ENCODE measurements at regions not wholly inside any gene's neighbourhood (a gene's known extent, or its start where the extent isn't known, plus 50 kb on each side); places are given as distances from the start of the nearest gene placed in this dataset.

DNA sequence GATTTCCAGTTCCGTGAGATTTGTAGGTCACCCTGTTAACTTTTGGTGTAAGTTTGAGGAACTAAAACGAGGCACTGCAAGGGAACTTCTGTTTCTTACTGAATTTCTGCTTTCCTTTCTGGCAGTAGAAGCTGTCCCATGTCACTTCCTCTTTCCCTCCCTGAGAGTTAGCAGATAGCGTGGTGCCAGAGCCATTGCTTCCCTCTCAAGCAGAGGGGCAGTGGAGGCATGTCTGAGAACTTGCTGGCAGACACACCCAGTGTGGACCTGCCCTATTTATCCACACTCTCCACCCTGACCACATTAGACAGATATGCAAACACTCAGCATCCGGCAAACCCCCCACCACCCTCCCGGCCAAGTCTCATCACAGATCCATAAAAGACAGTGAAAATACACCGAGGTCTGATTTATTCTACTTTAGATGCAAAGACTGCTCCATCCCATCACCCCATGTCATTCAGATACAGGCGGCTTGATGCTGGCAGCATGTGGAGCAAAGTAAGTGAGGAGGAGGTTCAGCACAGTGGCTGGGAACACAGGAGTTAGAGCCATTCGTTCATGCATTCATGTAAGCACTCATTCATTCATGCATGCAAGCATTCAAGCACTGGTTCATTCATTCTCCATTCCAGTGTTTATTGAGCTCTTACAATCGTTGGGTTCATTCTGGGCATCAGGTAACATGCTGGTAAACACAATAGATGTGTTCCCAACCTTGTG is 324.7 kb downstream of the SHQ1 start:
- no peaks in the 10 kb centered on the region for H3K9me3 ChIP-seq
- H3K4me1 ChIP-seq = no peaks in the 10 kb centered on the region
- no peak overlapping the region for H3K4me3 ChIP-seq
- H3K27me3 ChIP-seq = no peaks in the 10 kb centered on the region
- H3K27ac ChIP-seq = no peak overlapping the region
- no peaks in the 10 kb centered on the region for H3K36me3 ChIP-seq
- TF ChIP-seq POLR2A (IDR thresholded peaks at IDR 0.05) = no peak
- TF ChIP-seq, protein P1, sequence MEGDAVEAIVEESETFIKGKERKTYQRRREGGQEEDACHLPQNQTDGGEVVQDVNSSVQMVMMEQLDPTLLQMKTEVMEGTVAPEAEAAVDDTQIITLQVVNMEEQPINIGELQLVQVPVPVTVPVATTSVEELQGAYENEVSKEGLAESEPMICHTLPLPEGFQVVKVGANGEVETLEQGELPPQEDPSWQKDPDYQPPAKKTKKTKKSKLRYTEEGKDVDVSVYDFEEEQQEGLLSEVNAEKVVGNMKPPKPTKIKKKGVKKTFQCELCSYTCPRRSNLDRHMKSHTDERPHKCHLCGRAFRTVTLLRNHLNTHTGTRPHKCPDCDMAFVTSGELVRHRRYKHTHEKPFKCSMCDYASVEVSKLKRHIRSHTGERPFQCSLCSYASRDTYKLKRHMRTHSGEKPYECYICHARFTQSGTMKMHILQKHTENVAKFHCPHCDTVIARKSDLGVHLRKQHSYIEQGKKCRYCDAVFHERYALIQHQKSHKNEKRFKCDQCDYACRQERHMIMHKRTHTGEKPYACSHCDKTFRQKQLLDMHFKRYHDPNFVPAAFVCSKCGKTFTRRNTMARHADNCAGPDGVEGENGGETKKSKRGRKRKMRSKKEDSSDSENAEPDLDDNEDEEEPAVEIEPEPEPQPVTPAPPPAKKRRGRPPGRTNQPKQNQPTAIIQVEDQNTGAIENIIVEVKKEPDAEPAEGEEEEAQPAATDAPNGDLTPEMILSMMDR (IDR thresholded peaks at IDR 0.05) = no peak
- DNase-seq = no peak
- intact Hi-C loops (cut with DNase I; ENCODE audit: low total_unique reads) = no loop called here

DNA sequence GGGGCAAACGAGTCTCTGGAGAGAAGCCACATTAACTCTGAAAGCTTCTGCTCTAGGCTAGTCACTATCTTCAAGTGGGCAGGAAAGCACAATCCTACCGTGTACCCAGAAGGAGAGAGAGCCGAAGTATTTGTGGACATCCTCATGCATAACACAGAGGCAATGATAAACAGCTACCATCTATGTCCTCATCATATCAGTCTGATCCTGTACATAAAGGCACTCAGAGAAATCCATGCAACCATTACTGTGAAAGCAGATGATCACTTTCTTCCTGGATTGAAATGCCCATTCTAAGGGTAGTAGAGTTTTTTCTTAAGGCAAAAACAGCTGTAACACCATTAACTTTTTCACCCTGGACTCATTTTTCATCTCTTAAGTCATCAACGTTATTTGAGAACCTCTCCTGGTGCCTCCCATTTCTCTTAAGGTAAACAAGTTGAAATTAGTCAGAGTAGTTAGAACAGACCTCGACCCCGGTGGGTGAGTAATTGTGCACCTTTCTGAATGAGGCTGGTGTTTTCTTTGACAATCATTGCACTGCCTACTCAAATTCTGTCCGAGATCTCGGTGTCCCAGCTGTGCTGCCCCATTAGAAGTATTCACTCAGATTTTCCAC is 327.4 kb downstream of the SHQ1 start:
- Histone ChIP-seq H3K9me3 (no peaks in the 10 kb centered on the region), H3K27ac (no peak overlapping the region), H3K27me3 (no peaks in the 10 kb centered on the region), H3K4me1 (no peaks in the 10 kb centered on the region), H3K4me3 (no peak overlapping the region), H3K36me3 (no peaks in the 10 kb centered on the region)
- DNase-seq = no peak
- intact Hi-C loops (cut with DNase I; ENCODE audit: low total_unique reads) = no loop called here
- no peak for TF ChIP-seq POLR2A (IDR thresholded peaks at IDR 0.05)

DNA sequence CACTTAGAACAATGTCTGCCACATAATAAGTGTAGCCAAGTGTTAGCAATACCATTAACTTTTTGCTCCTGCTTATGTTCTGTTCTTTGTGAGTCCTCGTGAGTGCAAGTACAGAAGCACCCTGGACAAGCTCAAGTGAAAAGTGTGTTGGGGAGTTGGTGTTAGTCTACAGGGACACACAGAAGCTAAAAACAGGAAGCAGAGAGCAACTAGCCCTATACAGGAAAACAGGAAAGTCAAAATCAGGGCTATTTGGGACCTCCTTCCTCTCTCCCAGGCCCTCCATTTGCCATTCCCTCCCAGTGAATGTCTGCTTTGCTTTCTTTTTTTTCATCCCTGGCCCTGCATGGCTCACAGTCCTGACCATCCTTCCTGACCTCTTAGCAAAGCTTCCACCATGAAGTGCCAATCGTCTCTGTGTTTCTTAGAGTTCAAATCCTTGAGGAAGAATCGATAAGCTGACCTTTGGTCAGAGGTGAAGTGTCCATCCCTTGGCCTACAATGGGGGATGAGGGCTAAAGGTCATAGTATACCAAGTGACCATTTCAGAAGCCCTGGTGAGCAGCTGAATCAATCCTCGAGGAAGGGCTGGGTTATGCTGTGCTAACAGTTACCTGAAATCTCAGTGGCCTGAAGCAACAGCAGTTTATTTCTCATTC is 328.2 kb downstream of the SHQ1 start:
- no peak for DNase-seq
- Histone ChIP-seq H3K4me1 (no peaks in the 10 kb centered on the region), H3K9me3 (no peaks in the 10 kb centered on the region), H3K36me3 (no peaks in the 10 kb centered on the region), H3K27ac (no peak overlapping the region), H3K27me3 (no peaks in the 10 kb centered on the region), H3K4me3 (no peak overlapping the region)
- no peak for TF ChIP-seq POLR2A (IDR thresholded peaks at IDR 0.05)
- TF ChIP-seq, protein P1 (IDR thresholded peaks at IDR 0.05) = no peak
- intact Hi-C loops (cut with DNase I; ENCODE audit: low total_unique reads) = no loop called here

DNA sequence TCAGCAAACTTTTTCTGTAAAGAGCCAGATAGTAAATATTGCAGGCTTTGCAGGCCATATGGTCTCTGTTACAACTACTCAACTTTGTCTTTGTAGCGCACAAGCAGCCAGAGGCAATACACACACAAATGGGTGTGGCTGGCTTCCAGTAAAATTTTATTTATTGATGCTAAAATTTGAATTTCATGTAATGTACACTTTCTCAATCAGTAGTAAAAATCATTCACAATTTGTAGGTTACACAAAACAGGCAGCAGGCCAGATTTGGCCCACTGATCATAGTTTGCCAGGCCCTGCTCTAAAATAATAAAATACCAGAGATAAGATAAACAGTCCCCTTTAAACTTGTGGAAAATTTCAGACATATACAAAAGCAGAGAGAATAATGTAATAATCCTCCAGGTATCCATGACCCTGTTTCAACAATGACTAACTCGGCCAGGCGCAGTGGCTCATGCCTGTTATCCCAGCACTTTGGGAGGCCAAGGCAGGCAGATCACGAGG is 330.3 kb downstream of the SHQ1 start:
- TF ChIP-seq, protein P1 (IDR thresholded peaks at IDR 0.05) = no peak
- no peak for TF ChIP-seq POLR2A (IDR thresholded peaks at IDR 0.05)
- H3K4me1 ChIP-seq = no peaks in the 10 kb centered on the region
- no peaks in the 10 kb centered on the region for H3K27me3 ChIP-seq
- H3K27ac ChIP-seq = no peak overlapping the region
- H3K36me3 ChIP-seq = no peaks in the 10 kb centered on the region
- H3K9me3 ChIP-seq = no peaks in the 10 kb centered on the region
- intact Hi-C loops (cut with DNase I; ENCODE audit: low total_unique reads) = no loop called here
- DNase-seq = no peak
- H3K4me3 ChIP-seq = no peak overlapping the region

DNA sequence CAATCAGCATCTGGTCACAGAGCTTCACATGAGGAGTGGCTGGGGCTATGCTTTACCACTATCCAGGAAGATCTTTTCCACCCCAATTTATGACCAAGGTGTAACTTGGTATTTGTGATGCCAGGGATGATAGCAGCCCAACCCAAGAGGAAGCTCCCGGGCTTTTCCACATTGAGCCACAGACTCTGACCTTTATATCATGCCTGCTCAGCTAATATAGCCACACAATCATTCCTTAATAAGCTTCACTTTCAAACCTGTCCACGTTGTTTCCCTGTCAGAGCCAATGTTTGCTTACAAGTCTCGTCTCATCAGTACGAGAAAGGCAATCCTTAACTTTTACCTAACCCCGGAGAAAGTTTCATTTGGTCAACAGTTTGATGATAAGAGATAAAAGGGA is 330.9 kb downstream of the SHQ1 start:
- H3K4me1 ChIP-seq = no peaks in the 10 kb centered on the region
- H3K4me3 ChIP-seq = no peak overlapping the region
- no peaks in the 10 kb centered on the region for H3K27me3 ChIP-seq
- intact Hi-C loops (cut with DNase I; ENCODE audit: low total_unique reads) = no loop called here
- H3K27ac ChIP-seq = no peak overlapping the region
- no peaks in the 10 kb centered on the region for H3K36me3 ChIP-seq
- no peak for DNase-seq
- no peak for TF ChIP-seq POLR2A (IDR thresholded peaks at IDR 0.05)
- TF ChIP-seq, protein P1 (IDR thresholded peaks at IDR 0.05) = no peak
- H3K9me3 ChIP-seq = no peaks in the 10 kb centered on the region
